ENCODE measurements at regions not wholly inside any gene's neighbourhood (a gene's known extent, or its start where the extent isn't known, plus 50 kb on each side); places are given as distances from the start of the nearest gene placed in this dataset.

GRCh38 chr5:2021484-2022176, 138.9 kb upstream of the IRX4 start:
- no peaks in the 10 kb centered on the region for H3K36me3 ChIP-seq (ENCODE audit: control insufficient read depth, insufficient read depth, low read length)
- H3K9me3 ChIP-seq (ENCODE audit: control insufficient read depth, low read length) = no peaks in the 10 kb centered on the region
- no peaks in the 10 kb centered on the region for H3K27me3 ChIP-seq (ENCODE audit: control insufficient read depth, insufficient read depth, low read length)
- no peak overlapping the region for H3K4me3 ChIP-seq (ENCODE audit: low read length)
- no peaks in the 10 kb centered on the region for H3K4me1 ChIP-seq (ENCODE audit: control insufficient read depth, insufficient read depth, low read length)
- H3K9ac ChIP-seq (ENCODE audit: low read length) = no peak overlapping the region

GRCh38 chr5:2020730-2021129, 138.0 kb upstream of the IRX4 start:
- Histone ChIP-seq H3K4me1 (ENCODE audit: control insufficient read depth, insufficient read depth, low read length) (no peaks in the 10 kb centered on the region), H3K36me3 (ENCODE audit: control insufficient read depth, insufficient read depth, low read length) (no peaks in the 10 kb centered on the region), H3K9me3 (ENCODE audit: control insufficient read depth, low read length) (no peaks in the 10 kb centered on the region), H3K27me3 (ENCODE audit: control insufficient read depth, insufficient read depth, low read length) (no peaks in the 10 kb centered on the region), H3K9ac (ENCODE audit: low read length) (no peak overlapping the region), H3K4me3 (ENCODE audit: low read length) (no peak overlapping the region)

- no peak overlapping the region for H3K9ac ChIP-seq (ENCODE audit: low read length)
Measured at GRCh38 chr5:2019716-2020115, 137.0 kb upstream of the IRX4 start.

GRCh38 chr5:2018390-2018724, 135.6 kb upstream of the IRX4 start:
- Histone ChIP-seq H3K4me1 (ENCODE audit: control insufficient read depth, insufficient read depth, low read length) (no peaks in the 10 kb centered on the region), H3K4me3 (ENCODE audit: low read length) (no peak overlapping the region), H3K9ac (ENCODE audit: low read length) (no peak overlapping the region), H3K36me3 (ENCODE audit: control insufficient read depth, insufficient read depth, low read length) (no peaks in the 10 kb centered on the region), H3K27me3 (ENCODE audit: control insufficient read depth, insufficient read depth, low read length) (no peaks in the 10 kb centered on the region), H3K9me3 (ENCODE audit: control insufficient read depth, low read length) (no peaks in the 10 kb centered on the region)

More at GRCh38 chr5:2019716-2020115, 137.0 kb upstream of the IRX4 start:
- Histone ChIP-seq H3K36me3 (ENCODE audit: control insufficient read depth, insufficient read depth, low read length) (no peaks in the 10 kb centered on the region), H3K4me3 (ENCODE audit: low read length) (no peak overlapping the region), H3K9me3 (ENCODE audit: control insufficient read depth, low read length) (no peaks in the 10 kb centered on the region), H3K4me1 (ENCODE audit: control insufficient read depth, insufficient read depth, low read length) (no peaks in the 10 kb centered on the region), H3K27me3 (ENCODE audit: control insufficient read depth, insufficient read depth, low read length) (no peaks in the 10 kb centered on the region)

GRCh38 chr5:2017540-2018389, 135.0 kb upstream of the IRX4 start:
- no peak overlapping the region for H3K9ac ChIP-seq (ENCODE audit: low read length)
- no peaks in the 10 kb centered on the region for H3K27me3 ChIP-seq (ENCODE audit: control insufficient read depth, insufficient read depth, low read length)
- no peak overlapping the region for H3K4me3 ChIP-seq (ENCODE audit: low read length)
- H3K9me3 ChIP-seq (ENCODE audit: control insufficient read depth, low read length) = no peaks in the 10 kb centered on the region
- H3K36me3 ChIP-seq (ENCODE audit: control insufficient read depth, insufficient read depth, low read length) = no peaks in the 10 kb centered on the region
- no peaks in the 10 kb centered on the region for H3K4me1 ChIP-seq (ENCODE audit: control insufficient read depth, insufficient read depth, low read length)

- Histone ChIP-seq H3K4me3 (ENCODE audit: low read length) (no peak overlapping the region), H3K9ac (ENCODE audit: low read length) (no peak overlapping the region), H3K9me3 (ENCODE audit: control insufficient read depth, low read length) (no peaks in the 10 kb centered on the region), H3K27me3 (ENCODE audit: control insufficient read depth, insufficient read depth, low read length) (no peaks in the 10 kb centered on the region), H3K4me1 (ENCODE audit: control insufficient read depth, insufficient read depth, low read length) (peaks cover 6% of the 10 kb centered on the region), H3K36me3 (ENCODE audit: control insufficient read depth, insufficient read depth, low read length) (no peaks in the 10 kb centered on the region)
Measured at GRCh38 chr5:2015961-2016360, 133.2 kb upstream of the IRX4 start.

- peaks cover 6% of the 10 kb centered on the region for H3K4me1 ChIP-seq (ENCODE audit: control insufficient read depth, insufficient read depth, low read length)
- H3K9ac ChIP-seq (ENCODE audit: low read length) = no peak overlapping the region
- H3K4me3 ChIP-seq (ENCODE audit: low read length) = no peak overlapping the region
- H3K9me3 ChIP-seq (ENCODE audit: control insufficient read depth, low read length) = no peaks in the 10 kb centered on the region
- no peaks in the 10 kb centered on the region for H3K36me3 ChIP-seq (ENCODE audit: control insufficient read depth, insufficient read depth, low read length)
- no peaks in the 10 kb centered on the region for H3K27me3 ChIP-seq (ENCODE audit: control insufficient read depth, insufficient read depth, low read length)
Measured at GRCh38 chr5:2015124-2015848, 132.6 kb upstream of the IRX4 start.

- H3K27me3 ChIP-seq (ENCODE audit: control insufficient read depth, insufficient read depth, low read length) = no peaks in the 10 kb centered on the region
- no peak overlapping the region for H3K9ac ChIP-seq (ENCODE audit: low read length)
- H3K4me3 ChIP-seq (ENCODE audit: low read length) = no peak overlapping the region
- no peaks in the 10 kb centered on the region for H3K9me3 ChIP-seq (ENCODE audit: control insufficient read depth, low read length)
- peaks cover 6% of the 10 kb centered on the region for H3K4me1 ChIP-seq (ENCODE audit: control insufficient read depth, insufficient read depth, low read length)
- no peaks in the 10 kb centered on the region for H3K36me3 ChIP-seq (ENCODE audit: control insufficient read depth, insufficient read depth, low read length)
Measured at GRCh38 chr5:2014058-2014610, 131.4 kb upstream of the IRX4 start.

- Histone ChIP-seq H3K4me3 (ENCODE audit: low read length) (no peak overlapping the region), H3K9me3 (ENCODE audit: control insufficient read depth, low read length) (no peaks in the 10 kb centered on the region), H3K36me3 (ENCODE audit: control insufficient read depth, insufficient read depth, low read length) (no peaks in the 10 kb centered on the region), H3K27me3 (ENCODE audit: control insufficient read depth, insufficient read depth, low read length) (no peaks in the 10 kb centered on the region), H3K9ac (ENCODE audit: low read length) (no peak overlapping the region), H3K4me1 (ENCODE audit: control insufficient read depth, insufficient read depth, low read length) (peaks cover 6% of the 10 kb centered on the region)
Measured at GRCh38 chr5:2013301-2014057, 130.8 kb upstream of the IRX4 start.

GRCh38 chr5:2012885-2013284, 130.2 kb upstream of the IRX4 start:
- H3K27me3 ChIP-seq (ENCODE audit: control insufficient read depth, insufficient read depth, low read length) = no peaks in the 10 kb centered on the region
- H3K36me3 ChIP-seq (ENCODE audit: control insufficient read depth, insufficient read depth, low read length) = no peaks in the 10 kb centered on the region

GRCh38 chr5:2011481-2012411, 129.0 kb upstream of the IRX4 start:
- Histone ChIP-seq H3K36me3 (ENCODE audit: control insufficient read depth, insufficient read depth, low read length) (no peaks in the 10 kb centered on the region), H3K27me3 (ENCODE audit: control insufficient read depth, insufficient read depth, low read length) (no peaks in the 10 kb centered on the region), H3K9me3 (ENCODE audit: control insufficient read depth, low read length) (no peaks in the 10 kb centered on the region), H3K9ac (ENCODE audit: low read length) (no peak overlapping the region), H3K4me1 (ENCODE audit: control insufficient read depth, insufficient read depth, low read length) (peaks cover 6% of the 10 kb centered on the region), H3K4me3 (ENCODE audit: low read length) (no peak overlapping the region)

More at GRCh38 chr5:2012885-2013284, 130.2 kb upstream of the IRX4 start:
- Histone ChIP-seq H3K9ac (ENCODE audit: low read length) (no peak overlapping the region), H3K4me3 (ENCODE audit: low read length) (no peak overlapping the region), H3K4me1 (ENCODE audit: control insufficient read depth, insufficient read depth, low read length) (peaks cover 6% of the 10 kb centered on the region), H3K9me3 (ENCODE audit: control insufficient read depth, low read length) (no peaks in the 10 kb centered on the region)

All from mucosa of stomach (tissue), 1 donor.